ENCODE measurements at regions not wholly inside any gene's neighbourhood (a gene's known extent, or its start where the extent isn't known, plus 50 kb on each side); places are given as distances from the start of the nearest gene placed in this dataset.
"Not testable (repeated sequence)": the region's sequence is repeated elsewhere in the genome, so short reads cannot be mapped to it uniquely, and the experiment has no call there.

DNA sequence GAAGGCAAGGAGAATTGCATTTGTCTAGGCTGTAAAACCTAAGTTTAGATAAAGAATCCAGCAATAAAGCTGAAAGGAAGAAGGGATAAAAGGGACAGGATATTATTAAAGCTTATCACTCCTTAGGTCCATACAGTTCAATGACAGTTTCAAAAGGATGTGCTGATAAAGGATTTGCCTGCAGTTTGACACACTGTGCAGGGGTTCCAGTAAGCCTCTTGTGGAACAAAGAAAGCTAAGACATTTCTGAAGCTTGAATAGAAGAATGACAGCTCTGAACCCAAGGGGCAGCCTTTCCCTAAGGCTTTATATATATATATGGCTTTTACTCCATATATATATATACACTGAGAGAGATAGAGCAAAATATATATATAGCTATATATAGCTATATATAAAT, 276.8 kb upstream of the GRM3 start:
- no peak for DNase-seq

DNA sequence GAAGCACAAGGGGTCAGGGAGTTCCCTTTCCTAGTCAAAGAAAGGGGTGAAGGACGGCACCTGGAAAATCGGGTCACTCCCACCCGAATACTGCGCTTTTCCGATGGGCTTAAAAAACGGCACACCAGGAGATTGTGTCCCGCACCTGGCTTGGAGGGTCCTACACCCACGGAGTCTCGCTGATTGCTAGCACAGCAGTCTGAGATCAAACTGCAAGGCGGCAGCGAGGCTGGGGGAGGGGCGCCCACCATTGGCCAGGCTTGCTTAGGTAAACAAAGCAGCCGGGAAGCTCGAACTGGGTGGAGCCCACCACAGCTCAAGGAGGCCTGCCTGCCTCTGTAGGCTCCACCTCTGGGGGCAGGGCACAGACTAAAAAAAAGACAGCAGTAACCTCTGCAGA, 303.3 kb upstream of the GRM3 start:
- not testable (repeated sequence) for DNase-seq

DNA sequence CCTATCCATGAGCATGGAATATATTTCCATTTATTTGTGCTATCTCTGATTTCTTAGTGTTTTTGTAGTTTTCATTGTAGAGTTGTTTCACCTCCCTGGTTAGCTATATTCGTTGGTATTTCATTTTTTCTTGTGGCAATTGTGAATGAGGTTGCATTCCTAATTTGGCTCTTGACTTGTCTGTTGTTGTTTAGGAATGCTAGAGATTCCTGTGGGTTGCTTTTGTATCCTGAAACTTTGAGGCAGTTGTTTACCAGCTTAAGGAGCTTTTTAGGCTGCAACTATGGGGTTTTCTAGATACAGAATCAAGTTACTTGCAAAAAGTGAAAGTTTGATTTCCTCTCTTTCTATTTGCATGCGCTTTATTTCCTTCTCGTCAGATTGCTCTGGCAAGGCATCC, 304.7 kb upstream of the GRM3 start:
- DNase-seq = no peak

DNA sequence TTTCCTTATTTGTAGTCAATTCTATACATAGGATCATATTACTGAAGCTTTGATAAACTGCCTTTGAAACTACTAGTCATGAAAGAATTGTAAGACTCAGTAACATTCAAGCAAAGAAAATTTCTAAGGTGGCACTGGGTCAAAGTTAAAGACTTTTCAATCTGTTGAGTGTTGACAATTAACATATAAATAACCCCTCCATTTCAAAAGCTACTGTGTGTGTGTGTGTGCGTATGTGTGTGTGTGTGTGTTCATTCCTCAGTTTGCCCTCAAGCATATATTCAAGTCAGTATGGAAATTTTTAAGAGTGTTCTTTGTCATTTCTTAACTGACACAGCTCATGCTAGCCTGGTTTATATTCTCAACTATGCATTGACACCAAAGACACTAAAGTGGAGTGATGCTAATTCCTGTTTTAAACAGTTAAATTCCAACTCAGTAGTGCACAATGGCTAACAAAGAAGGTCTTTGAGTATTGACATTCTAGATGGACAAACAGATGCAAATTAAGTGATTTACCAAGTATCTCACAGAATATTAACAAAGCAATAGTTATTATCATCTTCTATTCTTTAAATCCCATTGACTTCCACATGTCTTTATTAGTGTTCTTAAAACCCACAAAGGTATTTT, 314.8 kb upstream of the GRM3 start:
- no peak for DNase-seq

DNA sequence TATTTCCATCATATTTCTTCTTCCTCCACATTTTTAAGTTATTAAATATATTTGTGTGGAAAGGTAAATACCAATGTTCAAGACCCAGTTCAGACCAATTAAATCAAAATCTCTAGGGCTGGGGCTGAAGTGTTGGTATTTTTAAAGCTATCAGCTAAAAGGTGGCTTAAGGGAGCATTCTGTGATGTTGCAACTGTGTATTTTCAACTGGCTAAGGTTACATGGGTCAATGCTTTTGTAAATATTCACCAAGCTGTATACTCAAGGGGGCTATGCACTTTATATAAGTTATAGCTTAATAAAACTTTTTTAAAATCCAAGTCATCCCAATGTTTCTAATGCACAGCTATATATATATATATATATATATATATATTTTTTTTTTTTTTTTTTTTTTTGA, 316.9 kb upstream of the GRM3 start:
- DNase-seq = no peak

DNA sequence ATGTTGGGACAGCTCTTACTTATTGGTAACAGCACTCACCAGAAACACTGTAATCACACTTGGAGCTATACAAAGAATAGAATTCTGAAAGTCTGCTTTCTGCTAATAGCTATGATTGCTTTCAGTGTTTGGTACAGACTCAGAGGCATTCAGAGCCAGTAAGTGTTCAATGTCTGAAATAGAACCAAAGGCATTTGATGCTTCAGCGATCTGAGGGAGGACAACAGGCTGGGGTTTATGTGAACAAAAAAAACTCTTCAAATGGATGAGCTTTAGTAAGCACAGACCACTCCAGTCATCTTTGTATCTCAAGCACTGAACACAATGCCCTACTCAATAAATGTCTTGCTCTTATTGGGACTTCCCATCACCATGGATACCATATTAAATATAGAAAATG, 322.8 kb upstream of the GRM3 start:
- DNase-seq = no peak

DNA sequence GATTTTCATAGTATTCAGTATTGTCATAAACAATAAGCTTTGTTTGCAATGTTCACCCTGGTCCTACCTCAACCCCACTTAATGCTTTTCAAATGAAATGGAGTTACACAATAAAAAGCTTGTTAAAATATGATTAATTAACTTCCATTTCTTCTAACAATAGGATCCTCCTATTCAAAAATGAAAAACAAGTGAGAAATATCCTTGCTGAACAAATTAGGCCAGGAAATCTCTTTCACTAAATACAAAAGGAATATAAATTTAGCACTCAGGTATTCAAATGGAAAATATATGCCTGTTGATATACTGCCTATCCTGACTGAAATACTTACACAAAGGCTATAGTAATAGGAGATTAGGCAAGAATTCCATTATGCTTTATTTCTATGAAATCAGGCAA, 323.4 kb upstream of the GRM3 start:
- no peak for DNase-seq

DNA sequence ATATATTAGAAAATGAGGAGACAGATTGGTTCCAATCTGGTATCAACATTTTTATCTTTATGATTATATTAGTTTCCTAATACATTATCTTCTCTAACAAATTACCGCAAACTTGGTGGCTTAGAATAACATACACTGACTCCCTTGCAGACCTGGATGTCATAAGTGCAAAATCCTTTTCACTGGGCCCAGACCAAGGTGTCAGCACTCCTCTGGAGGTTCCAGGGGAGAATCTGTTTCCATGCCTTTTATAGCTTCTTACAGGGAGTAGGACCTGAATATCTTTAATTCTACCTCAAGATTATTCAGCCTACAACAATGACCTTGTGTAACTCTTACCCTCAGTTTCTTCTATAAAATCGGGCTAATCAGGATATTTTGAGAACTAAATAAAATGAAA, 329.9 kb upstream of the GRM3 start:
- DNase-seq = no peak

DNA sequence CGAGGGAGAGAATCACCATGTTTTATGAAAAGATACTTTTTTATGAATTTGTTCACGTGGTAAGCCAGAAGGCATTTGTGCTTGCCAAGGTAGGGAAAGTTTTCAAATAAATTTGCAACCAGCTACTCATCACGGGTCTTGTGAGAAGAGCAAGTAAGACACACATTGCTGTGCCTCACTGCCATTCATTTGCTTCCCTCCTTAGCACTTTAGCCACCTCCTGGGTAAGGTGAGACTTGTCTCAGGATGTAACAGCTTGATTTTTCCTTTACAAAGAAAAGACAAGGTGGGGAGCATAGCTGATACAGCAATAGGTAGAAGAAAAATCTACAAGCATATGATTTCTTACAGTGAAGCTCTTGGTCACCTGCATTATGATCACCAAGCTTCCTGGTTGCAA, 342.4 kb upstream of the GRM3 start:
- DNase-seq = no peak

DNA sequence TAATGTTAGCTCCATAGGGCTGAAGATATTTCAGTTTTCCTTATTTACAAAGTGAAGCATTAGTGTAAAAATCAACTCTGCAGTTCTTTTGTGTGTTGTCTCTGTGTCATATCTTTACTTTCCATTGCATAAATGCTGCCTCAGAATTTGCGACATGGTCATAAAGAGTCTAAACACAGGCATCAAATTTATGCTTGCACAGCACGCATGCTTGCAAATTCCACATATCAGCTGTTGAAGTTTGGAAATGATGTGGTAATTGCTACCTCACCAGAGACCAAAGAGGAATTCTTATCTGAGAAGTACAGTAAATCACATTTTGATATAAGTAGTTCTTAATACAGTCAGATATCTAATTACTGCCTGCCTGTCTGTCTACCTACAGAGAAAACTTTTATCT, 348.2 kb upstream of the GRM3 start:
- DNase-seq = no peak

DNA sequence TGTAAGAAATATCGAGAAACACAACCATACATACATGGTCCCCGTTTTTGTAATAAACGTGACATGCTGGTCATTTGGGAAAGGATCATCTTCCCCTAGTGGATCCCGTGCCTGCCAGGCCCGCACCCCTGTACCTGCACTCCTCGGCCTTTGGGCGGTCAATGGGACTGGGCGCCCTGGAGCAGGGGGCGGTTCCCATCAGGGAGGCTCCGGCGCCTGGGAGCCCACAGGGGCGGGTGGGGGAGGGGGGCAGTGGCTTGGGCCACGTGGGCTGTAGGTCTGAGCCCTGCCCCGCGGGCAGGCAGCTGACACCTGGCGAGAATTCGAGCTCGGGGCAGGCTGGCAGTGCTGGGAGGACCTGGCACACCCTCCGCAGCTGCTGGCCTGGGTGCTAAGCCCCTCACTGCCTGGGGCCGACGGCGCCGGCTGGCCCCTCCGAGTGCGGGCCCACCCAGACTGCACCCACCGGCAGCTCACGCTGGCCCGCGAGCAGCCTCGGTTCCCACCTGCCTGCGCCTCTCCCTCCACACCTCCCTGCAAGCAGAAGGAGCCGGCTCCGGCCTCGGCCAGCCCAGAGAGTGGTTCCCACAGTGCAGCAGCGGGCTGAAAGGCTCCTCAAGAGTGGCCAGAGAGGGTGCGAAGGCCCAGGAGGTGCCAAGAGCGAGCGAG, 361.6 kb upstream of the GRM3 start:
- DNase-seq = no peak

DNA sequence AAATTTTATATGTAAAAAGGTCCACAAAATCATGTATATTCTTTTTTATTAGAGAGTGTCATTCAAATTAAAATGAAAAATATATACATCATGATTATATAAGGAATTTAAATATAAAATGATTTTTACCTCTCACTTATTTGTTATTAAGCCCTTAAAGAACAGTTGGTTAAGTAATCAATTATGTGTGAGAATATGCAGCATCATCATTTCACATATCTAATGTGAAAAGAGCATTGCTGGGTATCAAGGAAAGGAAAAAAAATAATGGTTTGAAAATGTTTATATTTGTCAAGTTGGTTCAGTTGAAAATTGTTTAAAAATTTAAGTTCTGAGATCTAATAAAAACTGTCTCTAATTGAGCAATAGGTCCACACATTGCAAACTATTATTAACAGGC, 363.6 kb upstream of the GRM3 start:
- DNase-seq = no peak

DNA sequence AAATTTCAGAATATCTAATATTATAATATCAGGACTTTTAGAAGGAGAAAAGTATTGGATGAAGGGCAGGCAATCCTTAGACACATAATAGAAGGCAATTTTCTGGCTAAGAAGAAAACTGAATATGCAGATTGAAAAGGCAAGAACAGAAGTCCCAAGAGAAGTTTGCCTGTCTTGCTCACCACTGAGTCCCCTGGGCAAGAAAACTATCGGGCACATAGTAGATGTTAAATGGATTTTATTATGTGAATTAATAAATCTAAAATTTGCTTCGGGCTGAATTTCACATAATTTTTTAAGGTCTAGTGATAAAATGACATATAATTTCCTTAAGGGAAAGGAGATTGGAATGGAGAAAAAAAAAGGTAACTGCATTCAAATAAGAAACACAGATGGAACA, 380.9 kb upstream of the GRM3 start:
- DNase-seq = no peak

DNA sequence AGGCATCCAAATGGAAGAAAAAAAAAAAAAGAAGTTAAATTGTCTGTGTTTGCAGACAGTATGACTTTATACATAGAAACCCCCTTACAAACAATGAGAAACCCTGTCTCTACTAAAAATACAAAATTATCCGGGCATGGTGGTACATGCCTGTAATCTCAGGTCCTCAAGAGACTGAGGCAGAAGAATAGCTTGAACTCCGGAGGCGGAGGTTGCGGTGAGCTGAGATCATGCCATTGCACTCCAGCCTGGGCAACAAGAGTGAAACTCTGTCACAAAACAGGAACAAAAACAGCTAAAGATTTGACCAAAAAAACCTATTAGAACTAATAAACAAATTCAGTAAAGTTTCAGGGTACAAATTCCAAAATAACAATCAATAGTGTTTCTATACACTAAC, 385.8 kb upstream of the GRM3 start:
- DNase-seq = no peak

DNA sequence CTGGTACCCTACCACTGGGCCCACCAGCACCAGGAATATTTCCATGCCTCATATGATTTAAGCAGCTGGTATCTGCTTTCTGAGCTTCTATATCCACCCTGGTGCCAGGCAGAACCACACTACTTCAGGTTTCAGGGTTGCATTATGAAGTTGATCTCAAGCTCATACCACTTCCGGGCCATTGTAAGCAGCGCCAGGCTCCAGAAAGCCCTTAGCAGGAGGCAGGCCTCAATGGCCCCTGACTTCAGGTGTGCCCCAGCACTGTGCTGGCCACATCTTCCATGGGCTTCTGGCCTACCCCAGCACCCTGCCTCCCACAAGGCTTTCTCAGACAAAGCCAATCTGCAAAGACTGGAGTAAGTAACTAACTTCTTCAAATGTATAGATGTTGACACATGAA, 391.3 kb upstream of the GRM3 start:
- no peak for DNase-seq

DNA sequence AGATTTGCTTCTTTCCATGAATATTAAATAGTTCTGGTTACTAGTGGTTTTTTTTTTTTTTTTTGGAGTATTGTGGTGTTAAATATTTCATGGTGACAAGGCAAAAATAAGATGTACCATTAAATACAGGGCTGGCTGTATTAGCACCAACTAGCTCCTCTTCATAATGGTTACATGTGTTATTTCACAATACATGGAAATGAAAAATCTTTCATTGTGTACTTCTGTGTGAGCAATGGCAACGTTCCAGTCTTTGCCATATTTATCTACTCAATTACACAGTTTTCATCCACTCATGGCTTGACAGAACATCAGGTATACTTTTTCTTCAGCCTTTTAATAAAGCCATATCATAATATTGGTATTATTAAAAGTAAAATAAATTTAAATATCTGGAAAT, 394.7 kb upstream of the GRM3 start:
- DNase-seq = no peak

DNA sequence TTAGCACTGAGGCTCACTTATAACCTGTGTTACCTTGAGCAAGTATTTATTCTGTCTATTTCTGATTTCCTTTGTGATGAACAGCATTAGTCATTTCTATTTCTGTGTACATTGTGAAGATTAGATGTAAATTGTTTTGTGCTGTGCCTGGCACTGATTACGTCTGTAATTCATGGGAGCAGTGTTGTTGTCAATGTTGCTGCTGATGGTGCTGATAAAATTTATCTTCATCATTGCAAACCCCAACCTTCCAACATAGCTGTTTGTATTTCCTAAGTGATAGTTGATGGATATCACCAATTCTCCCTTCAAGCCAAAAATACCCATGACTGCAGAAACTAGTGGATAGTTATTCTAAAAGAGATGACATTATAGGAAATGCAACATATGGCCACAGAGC, 400.5 kb upstream of the GRM3 start:
- no peak for DNase-seq

DNA sequence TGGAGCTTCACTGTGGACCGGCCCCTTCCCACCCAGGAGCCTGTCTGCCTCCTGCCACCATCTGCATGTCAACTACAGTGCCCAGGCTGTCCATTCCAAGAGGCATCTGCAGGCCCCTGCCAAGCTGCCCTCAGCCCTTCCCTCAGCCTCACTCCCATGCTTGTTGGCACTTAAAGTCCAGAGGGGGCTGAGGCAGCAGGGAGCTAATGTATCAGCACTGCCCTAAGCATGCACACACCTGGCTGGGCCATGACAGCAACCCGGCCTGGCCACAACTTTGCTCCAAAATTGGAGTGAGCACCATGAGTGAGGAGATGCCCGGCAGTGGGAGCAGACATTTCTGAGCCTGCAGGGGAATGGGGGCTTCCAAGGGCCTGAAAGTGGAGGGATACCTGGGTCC, 417.5 kb upstream of the GRM3 start:
- DNase-seq = no peak

DNA sequence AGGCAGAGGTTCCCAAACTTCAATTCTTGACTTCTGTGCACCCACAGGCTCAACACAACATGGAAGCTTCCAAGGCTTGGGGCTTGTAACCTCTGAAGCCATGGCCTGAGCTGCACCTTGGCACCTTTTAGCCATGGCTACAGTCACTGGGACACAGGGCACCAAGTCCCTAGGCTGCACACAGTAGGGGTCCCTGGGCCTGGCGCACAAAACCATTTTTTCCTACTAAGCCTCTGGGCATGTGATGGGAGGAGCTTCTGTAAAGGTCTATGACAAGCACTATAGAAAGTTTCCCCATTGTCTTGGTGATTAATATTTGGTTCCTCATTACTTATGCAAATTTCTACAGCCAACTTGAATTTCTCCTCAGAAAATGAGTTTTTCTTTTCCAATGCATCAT, 420.9 kb upstream of the GRM3 start:
- no peak for DNase-seq

DNA sequence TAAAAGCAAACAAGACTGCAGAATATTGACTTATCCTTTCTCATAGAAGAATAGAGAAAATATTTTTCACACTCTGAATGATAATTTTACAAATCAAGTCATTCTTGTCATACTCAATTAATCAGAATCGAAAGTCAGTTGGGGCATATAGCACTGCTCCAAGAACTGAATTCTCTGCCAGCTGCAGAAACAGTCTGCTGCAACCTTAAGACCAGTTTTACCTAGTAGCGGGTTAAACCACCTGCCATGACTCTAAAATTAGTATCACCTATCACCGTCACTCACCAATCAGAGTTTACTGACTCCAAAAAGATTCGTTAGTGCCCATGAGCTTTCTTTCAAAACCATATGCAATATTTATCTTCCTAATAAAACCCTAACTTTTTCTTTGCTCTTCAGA, 429.0 kb upstream of the GRM3 start:
- no peak for DNase-seq

DNA sequence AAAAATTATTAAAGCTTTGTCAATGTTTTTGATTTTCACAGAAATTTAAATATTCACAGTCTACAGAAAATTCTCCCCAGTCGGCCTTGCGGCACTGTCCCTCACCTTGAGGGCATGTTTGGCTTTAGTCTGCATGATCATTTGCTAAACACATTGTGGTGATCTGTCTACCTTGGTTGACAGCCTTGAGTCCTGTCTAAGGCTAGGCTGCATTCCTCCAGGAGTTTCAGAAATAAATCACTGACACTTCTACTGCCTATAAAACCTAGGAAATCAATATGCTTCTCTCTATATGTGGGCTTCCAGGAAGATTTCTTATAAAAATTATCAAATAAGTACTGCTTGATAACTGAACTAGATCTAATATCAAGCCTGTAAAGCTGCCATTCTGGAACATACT, 430.7 kb upstream of the GRM3 start:
- DNase-seq = no peak

DNA sequence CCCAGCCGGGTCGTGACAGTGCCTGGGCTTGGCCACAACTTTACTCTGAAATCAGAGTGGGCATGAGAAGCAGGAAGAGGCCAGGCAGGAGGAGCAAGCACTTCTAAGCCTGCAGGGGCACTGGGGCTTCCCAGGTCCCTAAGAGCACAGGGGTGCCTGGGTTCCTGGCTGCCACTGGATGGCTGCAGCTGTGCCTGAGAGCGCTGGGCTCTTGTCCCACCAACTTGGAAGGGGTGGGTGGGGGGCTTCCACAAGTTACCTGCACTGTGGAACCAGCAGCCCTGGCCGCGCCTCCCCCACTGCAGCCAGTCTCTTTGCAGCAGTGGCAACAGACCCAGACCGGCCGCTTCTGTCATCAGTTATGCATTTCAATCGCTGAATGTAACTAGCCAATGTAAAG, 434.7 kb upstream of the GRM3 start:
- no peak for DNase-seq

DNA sequence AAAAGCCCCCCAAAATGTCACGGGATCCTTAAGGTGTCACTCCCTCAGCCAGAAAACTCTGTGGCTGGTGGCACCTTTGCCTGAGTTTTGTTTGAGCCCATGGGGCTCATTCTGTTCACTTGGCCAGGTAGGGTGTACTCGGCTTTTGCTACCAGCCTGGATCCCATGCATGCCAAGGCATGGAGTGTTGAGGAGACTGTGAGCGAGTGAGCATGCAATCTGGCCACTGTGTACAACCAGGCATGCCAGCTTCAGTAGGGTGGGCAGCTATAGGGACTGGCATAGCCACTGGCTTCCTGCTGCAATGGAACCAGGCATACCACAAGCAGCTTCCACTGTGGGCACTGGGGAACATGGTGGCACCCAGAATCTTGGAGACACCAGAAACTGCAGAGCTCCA, 436.0 kb upstream of the GRM3 start:
- DNase-seq = no peak

DNA sequence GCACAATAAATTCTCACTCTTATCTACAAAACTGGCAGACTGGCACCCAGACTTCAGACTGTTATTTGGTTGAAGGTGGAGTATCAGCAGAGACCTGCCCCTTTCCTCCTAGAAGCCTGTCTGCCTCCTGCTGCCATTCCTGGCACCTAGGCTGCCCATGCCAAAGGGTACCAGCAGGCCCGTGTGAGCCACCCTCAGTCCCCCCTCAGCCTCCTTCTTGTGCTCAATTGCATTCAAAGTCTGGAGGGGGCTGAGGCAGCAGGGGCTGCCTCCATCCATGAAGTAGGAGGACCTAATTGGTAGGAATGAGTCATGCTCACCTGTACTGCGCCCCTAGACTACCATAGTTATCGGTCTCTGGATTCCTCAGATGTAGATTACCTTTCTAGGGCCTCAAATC, 440.9 kb upstream of the GRM3 start:
- DNase-seq = no peak

DNA sequence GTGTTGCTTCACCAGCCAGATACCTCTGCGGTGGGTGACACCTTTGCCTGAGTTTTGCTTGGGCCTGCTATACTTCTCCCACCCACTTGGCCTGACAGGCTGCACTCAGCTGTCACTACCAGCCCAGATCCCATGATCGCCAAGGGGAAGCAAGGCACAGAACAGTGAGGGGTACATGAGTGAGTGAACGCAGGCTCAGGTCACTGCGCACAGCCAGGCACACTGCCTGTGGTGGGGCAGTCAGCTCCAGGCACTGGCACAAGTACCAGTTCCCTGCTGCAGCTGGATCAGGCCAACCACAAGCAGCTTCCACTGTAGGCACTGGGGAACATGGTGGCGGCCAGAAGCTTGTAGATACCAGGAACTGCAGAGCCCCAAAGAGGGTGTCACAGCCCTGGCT, 441.9 kb upstream of the GRM3 start:
- DNase-seq = no peak

Data from hematopoietic multipotent progenitor cell treated with erythropoietin and hydrocortisone succinate and interleukin-3 and kit ligand, for 8 days (in vitro differentiated cells).